DOHH2 (cell line): ENCODE measurements at regions not wholly inside any gene's neighbourhood (a gene's known extent, or its start where the extent isn't known, plus 50 kb on each side); places are given as distances from the start of the nearest gene placed in this dataset.

ENCODE experiments used
- H3F3A ChIP-seq: fragments of 200-600 bp; sonication (generic), shearing (Covaris generic); 2 replicates; pipeline ENCODE4 v1.6.0; 2016; ENCODE audit warnings: antibody characterized with exemption, mild to moderate bottlenecking; ENCODE audit not compliant: control insufficient read depth, insufficient read depth
- H3K27ac ChIP-seq: fragments of 200-600 bp; sonication (generic); 2 replicates; pipeline ENCODE4 v1.5.1; 2014; ENCODE audit warnings: low read depth, mild to moderate bottlenecking, low read length, moderate library complexity
- H3K27me3 ChIP-seq: fragments of 200-600 bp; sonication (generic); 2 replicates; pipeline ENCODE4 v1.6.1; 2014; ENCODE audit warnings: mild to moderate bottlenecking, low read length, mixed read lengths; ENCODE audit not compliant: control insufficient read depth
- H3K36me3 ChIP-seq: fragments of 200-600 bp; sonication (generic); 2 replicates; pipeline ENCODE4 v1.6.1; 2014; ENCODE audit warnings: mild to moderate bottlenecking, low read length, moderate library complexity, mixed read lengths; ENCODE audit not compliant: control insufficient read depth
- H3K4me1 ChIP-seq: fragments of 200-600 bp; sonication (generic); 2 replicates; pipeline ENCODE4 v1.6.1; 2014; ENCODE audit warnings: mild to moderate bottlenecking, low read length, mixed read lengths; ENCODE audit not compliant: control insufficient read depth
- H3K4me2 ChIP-seq: fragments of 200-600 bp; sonication (generic); 2 replicates; pipeline ENCODE4 v1.6.0; 2014; ENCODE audit warnings: mild to moderate bottlenecking, low read length, moderate library complexity
- H3K4me3 ChIP-seq: fragments of 200-600 bp; sonication (generic); 2 replicates; pipeline ENCODE4 v1.5.1; 2014; ENCODE audit warnings: mild to moderate bottlenecking, low read length, mixed read lengths
- H3K79me2 ChIP-seq: fragments of 200-600 bp; sonication (generic); 2 replicates; pipeline ENCODE4 v1.6.1; 2014; ENCODE audit warnings: mild to moderate bottlenecking, low read length, mixed read lengths; ENCODE audit not compliant: control insufficient read depth
- H3K9me2 ChIP-seq: fragments of 200-600 bp; sonication (generic); replicated peaks from 2 replicates; pipeline ENCODE4 v1.6.1; 2014; ENCODE audit warnings: mild to moderate bottlenecking, low read length, mixed read lengths; ENCODE audit not compliant: control insufficient read depth
- H3K9me3 ChIP-seq: fragments of 200-600 bp; sonication (generic); 2 replicates; pipeline ENCODE4 v1.6.1; 2014; ENCODE audit warnings: antibody characterized with exemption, low read length, mixed read lengths; ENCODE audit not compliant: control insufficient read depth, insufficient read depth
- H4K20me1 ChIP-seq: fragments of 200-600 bp; sonication (generic); 2 replicates; pipeline ENCODE4 v1.6.0; 2014; ENCODE audit warnings: low read depth, mild to moderate bottlenecking, antibody characterized with exemption, low read length, moderate library complexity; ENCODE audit not compliant: control insufficient read depth, insufficient read depth
- CTCF ChIP-seq: fragments of 200-600 bp; sonication (generic); IDR thresholded peaks from one replicate; pipeline ENCODE4 v1.5.1; 2014; ENCODE audit warnings: antibody characterized with exemption, mild to moderate bottlenecking, low read depth, low read length; ENCODE audit not compliant: poor library complexity, severe bottlenecking
- EZH2phosphoT487 ChIP-seq: fragments of 200-600 bp; sonication (generic); IDR thresholded peaks from 2 replicates; pipeline ENCODE4 v1.6.1; 2017; ENCODE audit warnings: borderline replicate concordance, mild to moderate bottlenecking, antibody characterized with exemption, low read length, moderate library complexity, mixed read lengths

DNA sequence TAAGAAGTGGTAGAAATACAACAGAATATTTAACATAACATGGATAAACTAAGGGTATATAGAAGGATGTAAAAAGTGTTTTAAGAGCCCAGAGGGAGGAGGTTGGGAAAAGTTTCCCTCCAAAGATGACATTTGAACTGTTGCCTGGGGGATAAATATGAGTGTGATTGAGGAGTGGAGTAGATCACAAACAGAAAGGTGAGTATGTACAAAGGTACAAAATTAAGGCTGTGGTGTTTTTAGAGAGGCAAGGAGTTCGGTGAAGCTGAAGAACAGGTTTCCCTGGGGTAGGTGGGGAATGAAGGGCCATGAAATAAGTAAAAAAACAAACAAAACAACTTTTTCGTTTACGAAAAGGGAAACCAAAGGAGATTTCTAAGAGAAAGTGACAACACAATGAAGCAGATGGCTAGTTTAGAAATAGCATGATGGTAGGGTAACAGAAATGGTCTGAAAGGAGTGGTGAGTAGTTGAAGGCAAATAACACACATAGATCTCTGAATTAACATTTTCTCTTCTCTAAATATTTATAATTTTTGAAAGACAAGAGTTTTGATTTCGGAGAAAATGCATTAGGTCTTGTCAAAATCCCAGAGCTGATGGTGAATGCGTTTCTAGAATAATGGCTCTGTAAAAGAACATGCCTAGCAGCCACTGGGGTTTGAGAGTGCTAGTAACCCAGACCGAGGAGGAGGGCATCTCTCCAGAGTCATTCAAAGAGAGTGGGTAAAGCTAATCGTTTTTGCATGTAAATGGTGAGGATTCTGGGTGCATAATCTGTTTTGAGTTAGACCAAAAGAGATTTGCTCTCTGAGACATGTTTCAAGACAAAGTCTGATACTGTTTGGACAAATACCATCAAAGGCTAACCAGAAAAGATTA is 240.4 kb upstream of the DCN start:
- H3K79me2 ChIP-seq, result no peaks in the 10 kb centered on the region
- H3K4me1 ChIP-seq, result no peaks in the 10 kb centered on the region
- H4K20me1 ChIP-seq, result no peaks in the 10 kb centered on the region
- H3K27me3 ChIP-seq, result no peaks in the 10 kb centered on the region; the same call in 1 of the 2 replicates
- no peaks in the 10 kb centered on the region for H3F3A ChIP-seq
- no peak for TF ChIP-seq EZH2phosphoT487
- TF ChIP-seq CTCF, result no peak
- no peaks in the 10 kb centered on the region for H3K9me2 ChIP-seq
- no peaks in the 10 kb centered on the region for H3K36me3 ChIP-seq
- no peak overlapping the region for H3K27ac ChIP-seq
- no peaks in the 10 kb centered on the region for H3K9me3 ChIP-seq
- no peak overlapping the region for H3K4me2 ChIP-seq
- H3K4me3 ChIP-seq, result no peak overlapping the region

- no peaks in the 10 kb centered on the region for H4K20me1 ChIP-seq
- H3K4me2 ChIP-seq, result no peak overlapping the region
- H3K27ac ChIP-seq, result no peak overlapping the region
- TF ChIP-seq EZH2phosphoT487 (no peak), CTCF (no peak)
- H3K27me3 ChIP-seq, result no peaks in the 10 kb centered on the region; the same call in 1 of the 2 replicates
- H3K79me2 ChIP-seq, result no peaks in the 10 kb centered on the region
- no peak overlapping the region for H3K4me3 ChIP-seq
- no peaks in the 10 kb centered on the region for H3K36me3 ChIP-seq
- H3K9me2 ChIP-seq, result no peaks in the 10 kb centered on the region
- H3K4me1 ChIP-seq, result no peaks in the 10 kb centered on the region
- H3F3A ChIP-seq, result no peaks in the 10 kb centered on the region
- no peaks in the 10 kb centered on the region for H3K9me3 ChIP-seq
These were observed 239.5 kb upstream of the DCN start for GRCh38 chr12:91422127-91422526.

DNA sequence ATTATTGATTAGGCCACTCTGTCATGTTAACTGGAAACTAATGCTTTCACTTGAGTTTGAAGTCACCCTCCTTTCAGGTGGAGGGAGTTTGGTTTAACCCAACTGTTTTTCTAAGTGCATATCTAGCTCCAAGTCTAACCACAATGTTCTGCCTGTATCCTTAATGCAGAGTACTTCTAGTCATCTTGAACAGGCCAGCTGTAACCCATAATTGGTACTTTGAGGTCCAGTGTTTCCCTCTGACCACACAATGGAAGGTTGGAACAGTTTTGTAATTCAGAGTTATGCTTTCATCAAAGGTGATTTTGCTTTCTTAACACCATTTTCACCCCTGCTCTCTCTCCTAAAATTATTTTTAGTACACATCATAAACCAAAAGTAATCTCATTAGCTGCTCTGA is 237.2 kb upstream of the DCN start:
- H3K4me3 ChIP-seq, result no peak overlapping the region
- no peaks in the 10 kb centered on the region for H3K9me2 ChIP-seq
- H4K20me1 ChIP-seq, result no peaks in the 10 kb centered on the region
- H3F3A ChIP-seq, result no peaks in the 10 kb centered on the region
- H3K27me3 ChIP-seq, result no peaks in the 10 kb centered on the region; the same call in 1 of the 2 replicates
- no peaks in the 10 kb centered on the region for H3K4me1 ChIP-seq
- TF ChIP-seq EZH2phosphoT487 (no peak), CTCF (no peak)
- H3K4me2 ChIP-seq, result no peak overlapping the region
- no peaks in the 10 kb centered on the region for H3K36me3 ChIP-seq
- no peaks in the 10 kb centered on the region for H3K79me2 ChIP-seq
- H3K9me3 ChIP-seq, result no peaks in the 10 kb centered on the region
- H3K27ac ChIP-seq, result no peak overlapping the region
